ENCODE measurements at regions not wholly inside any gene's neighbourhood (a gene's known extent, or its start where the extent isn't known, plus 50 kb on each side); places are given as distances from the start of the nearest gene placed in this dataset.
"Not testable (repeated sequence)": the region's sequence is repeated elsewhere in the genome, so short reads cannot be mapped to it uniquely, and the experiment has no call there.

DNA sequence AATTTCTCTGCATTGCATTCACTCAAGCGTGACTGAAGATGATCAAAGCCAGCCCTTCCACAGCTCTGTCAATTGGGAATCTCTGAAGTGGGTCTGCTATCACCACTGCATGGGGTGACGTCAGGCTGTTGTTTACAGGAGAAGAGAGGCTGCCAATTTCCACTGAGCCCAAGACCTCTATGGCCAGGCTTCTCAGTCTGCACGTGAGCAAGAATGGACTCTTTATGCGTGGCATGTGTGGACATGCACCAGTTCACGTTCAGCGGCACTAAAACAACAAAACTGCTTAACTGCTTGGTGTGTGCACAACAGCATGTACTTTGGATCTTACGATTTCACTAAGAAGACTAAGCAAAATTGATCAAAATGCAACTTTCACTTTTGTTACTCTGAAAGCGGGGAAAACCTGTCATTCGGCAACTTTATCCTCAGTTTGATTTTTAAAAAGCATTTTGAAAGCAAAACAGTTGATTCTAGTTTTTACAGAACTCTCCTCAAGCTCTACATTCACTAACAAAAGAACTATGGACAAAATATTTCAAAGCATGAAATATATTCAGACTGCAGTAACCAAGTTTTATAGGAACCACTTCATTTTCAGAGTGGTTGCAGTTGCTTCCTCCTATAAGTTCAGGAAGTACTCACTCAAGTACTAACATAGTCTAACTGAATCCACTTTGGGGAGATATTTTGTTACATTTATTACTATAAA, 77.0 kb upstream of the SERTAD2 start:
- Histone ChIP-seq H3K4me3 (ENCODE audit: low read depth, low read length) (peak overlapping the region; percentile 28), H3K4me1 (ENCODE audit: insufficient read depth) (no peaks in the 10 kb centered on the region), H3K36me3 (ENCODE audit: insufficient read depth) (no peaks in the 10 kb centered on the region), H3K27ac (ENCODE audit: low read depth) (peak overlapping the region; percentile 59)
- DNase-seq (ENCODE audit: extremely low spot score), result no peak
- 9% methylated on average over 9 of the region's 9 CpGs for WGBS

DNA sequence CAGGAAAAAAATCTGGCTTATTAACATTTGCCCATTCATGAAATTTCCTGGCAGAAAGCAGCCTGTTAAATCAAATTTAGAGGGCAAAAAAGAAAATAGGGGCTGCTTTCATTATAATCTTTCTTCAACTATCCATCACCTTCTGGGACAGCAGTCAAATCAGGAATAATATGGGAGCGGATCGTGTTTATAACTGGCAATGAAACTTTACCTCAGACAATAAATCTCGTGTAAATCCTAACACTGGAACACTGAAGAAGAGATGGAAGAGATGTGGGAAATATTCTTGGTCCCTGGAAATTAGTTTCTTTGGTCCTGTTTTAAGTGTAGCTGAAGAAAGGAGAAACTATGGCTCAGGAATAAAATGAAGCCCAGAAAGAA, 77.5 kb upstream of the SERTAD2 start:
- no peak overlapping the region for H3K4me3 ChIP-seq (ENCODE audit: low read depth, low read length)
- H3K36me3 ChIP-seq (ENCODE audit: insufficient read depth), result no peaks in the 10 kb centered on the region
- WGBS, result 18% methylated on average over 3 of the region's 3 CpGs
- H3K4me1 ChIP-seq (ENCODE audit: insufficient read depth), result no peaks in the 10 kb centered on the region
- no peak for DNase-seq (ENCODE audit: extremely low spot score)
- H3K27ac ChIP-seq (ENCODE audit: low read depth), result peak overlapping the region; percentile 67

- no peak overlapping the region for H3K27ac ChIP-seq (ENCODE audit: low read depth)
- no peaks in the 10 kb centered on the region for H3K4me1 ChIP-seq (ENCODE audit: insufficient read depth)
- no peaks in the 10 kb centered on the region for H3K36me3 ChIP-seq (ENCODE audit: insufficient read depth)
- no peak overlapping the region for H3K4me3 ChIP-seq (ENCODE audit: low read depth, low read length)
- DNase-seq (ENCODE audit: extremely low spot score), result no peak
- 66% methylated on average over 5 of the region's 5 CpGs for WGBS
These were observed 78.0 kb upstream of the SERTAD2 start for GRCh38 chr2:64731746-64732145.

GRCh38 chr2:64732146-64732545, 78.4 kb upstream of the SERTAD2 start:
- no peaks in the 10 kb centered on the region for H3K36me3 ChIP-seq (ENCODE audit: insufficient read depth)
- WGBS, result 78% methylated on average over 4 of the region's 4 CpGs
- DNase-seq (ENCODE audit: extremely low spot score), result no peak
- H3K4me1 ChIP-seq (ENCODE audit: insufficient read depth), result no peaks in the 10 kb centered on the region
- H3K4me3 ChIP-seq (ENCODE audit: low read depth, low read length), result no peak overlapping the region
- no peak overlapping the region for H3K27ac ChIP-seq (ENCODE audit: low read depth)

- Histone ChIP-seq H3K27ac (ENCODE audit: low read depth) (no peak overlapping the region), H3K4me1 (ENCODE audit: insufficient read depth) (no peaks in the 10 kb centered on the region), H3K4me3 (ENCODE audit: low read depth, low read length) (no peak overlapping the region), H3K36me3 (ENCODE audit: insufficient read depth) (no peaks in the 10 kb centered on the region)
- no peak for DNase-seq (ENCODE audit: extremely low spot score)
- 82% methylated on average over 2 of the region's 2 CpGs for whole genome bisulfite sequencing
These were observed 81.8 kb upstream of the SERTAD2 start for GRCh38 chr2:64735504-64735903.

DNA sequence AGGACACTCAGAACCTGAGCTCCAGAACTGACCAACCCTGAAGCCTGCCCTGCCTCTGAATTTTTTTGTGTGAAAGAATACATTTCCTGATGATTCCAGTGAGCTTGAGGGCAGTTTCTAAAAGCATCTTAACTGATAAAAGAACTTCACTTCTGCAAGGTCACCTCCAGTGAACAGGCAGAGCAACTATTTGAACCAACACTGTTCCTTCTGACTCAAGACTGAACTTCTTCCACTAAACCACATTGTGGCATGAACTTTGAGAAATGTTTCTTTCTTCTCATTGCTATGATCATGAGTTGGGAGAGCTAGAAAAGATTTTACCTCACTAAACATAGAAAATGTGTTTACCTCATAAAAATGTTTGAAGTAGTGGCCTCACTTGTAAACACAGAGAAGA, 83.8 kb upstream of the SERTAD2 start:
- no peak for DNase-seq (ENCODE audit: extremely low spot score)

DNA sequence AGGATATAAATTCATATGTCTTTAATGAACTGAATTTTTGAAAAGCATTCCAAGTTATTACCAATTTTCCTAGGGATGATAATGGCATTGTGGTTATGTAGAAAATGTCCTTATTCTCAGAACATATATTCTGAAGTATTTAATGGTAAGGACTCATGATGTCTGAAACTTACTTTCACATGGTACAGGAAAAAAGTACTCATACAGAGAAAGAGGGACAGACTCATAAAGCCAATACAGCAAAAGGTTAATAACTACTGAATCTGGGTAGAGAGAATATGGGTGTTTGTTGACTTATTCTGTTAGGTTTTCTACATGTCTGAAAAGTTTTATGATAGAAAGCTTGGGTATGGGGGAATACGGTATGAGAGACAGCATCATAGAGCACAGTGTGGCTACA, 84.3 kb upstream of the SERTAD2 start:
- DNase-seq (ENCODE audit: extremely low spot score), result no peak
- H3K4me1 ChIP-seq (ENCODE audit: insufficient read depth), result no peaks in the 10 kb centered on the region
- WGBS, result 95% methylated on average over 1 of the region's 1 CpG
- H3K27ac ChIP-seq (ENCODE audit: low read depth), result no peak overlapping the region
- no peak overlapping the region for H3K4me3 ChIP-seq (ENCODE audit: low read depth, low read length)
- H3K36me3 ChIP-seq (ENCODE audit: insufficient read depth), result no peaks in the 10 kb centered on the region

More for the DNA sequence above, 83.8 kb upstream of the SERTAD2 start:
- no peak overlapping the region for H3K4me3 ChIP-seq (ENCODE audit: low read depth, low read length)
- H3K36me3 ChIP-seq (ENCODE audit: insufficient read depth), result no peaks in the 10 kb centered on the region
- no peaks in the 10 kb centered on the region for H3K4me1 ChIP-seq (ENCODE audit: insufficient read depth)
- no peak overlapping the region for H3K27ac ChIP-seq (ENCODE audit: low read depth)

GRCh38 chr2:64742678-64743077, 89.0 kb upstream of the SERTAD2 start:
- Histone ChIP-seq H3K4me1 (ENCODE audit: insufficient read depth) (no peaks in the 10 kb centered on the region), H3K36me3 (ENCODE audit: insufficient read depth) (no peaks in the 10 kb centered on the region), H3K27ac (ENCODE audit: low read depth) (no peak overlapping the region), H3K4me3 (ENCODE audit: low read depth, low read length) (no peak overlapping the region)
- WGBS, result 88% methylated on average over 1 of the region's 1 CpG
- no peak for DNase-seq (ENCODE audit: extremely low spot score)

GRCh38 chr2:64743739-64744330, 90.1 kb upstream of the SERTAD2 start:
- WGBS, result 85% methylated on average over 2 of the region's 2 CpGs
- DNase-seq (ENCODE audit: extremely low spot score), result no peak
- Histone ChIP-seq H3K4me1 (ENCODE audit: insufficient read depth) (no peaks in the 10 kb centered on the region), H3K36me3 (ENCODE audit: insufficient read depth) (no peaks in the 10 kb centered on the region), H3K27ac (ENCODE audit: low read depth) (no peak overlapping the region), H3K4me3 (ENCODE audit: low read depth, low read length) (no peak overlapping the region)

GRCh38 chr2:64745562-64745961, 91.8 kb upstream of the SERTAD2 start:
- no peak overlapping the region for H3K4me3 ChIP-seq (ENCODE audit: low read depth, low read length)
- no peak for DNase-seq (ENCODE audit: extremely low spot score)
- no peaks in the 10 kb centered on the region for H3K4me1 ChIP-seq (ENCODE audit: insufficient read depth)
- H3K27ac ChIP-seq (ENCODE audit: low read depth), result no peak overlapping the region
- 81% methylated on average over 2 of the region's 2 CpGs for WGBS
- no peaks in the 10 kb centered on the region for H3K36me3 ChIP-seq (ENCODE audit: insufficient read depth)

DNA sequence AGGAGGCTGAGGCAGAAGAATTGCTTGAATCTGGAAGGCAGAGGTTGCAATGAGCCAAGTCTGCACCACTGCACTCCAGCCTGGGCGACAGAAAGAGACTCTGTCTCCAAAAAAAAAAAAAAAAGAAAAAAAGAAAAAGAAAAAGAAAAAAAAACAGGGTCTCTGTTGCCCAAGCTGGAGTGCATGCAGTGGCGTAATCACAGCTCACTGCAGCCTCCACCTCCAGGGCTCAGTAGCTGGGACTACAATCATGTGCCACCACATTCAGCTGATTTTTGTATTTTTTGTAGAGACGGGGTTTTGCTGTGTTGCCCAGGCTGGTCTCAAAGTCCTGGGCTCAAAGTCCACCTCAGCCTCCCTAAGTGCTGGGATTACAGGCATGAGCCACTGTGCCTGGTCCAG, 94.0 kb upstream of the SERTAD2 start:
- DNase-seq (ENCODE audit: extremely low spot score); H3K4me1 ChIP-seq (ENCODE audit: insufficient read depth); H3K36me3 ChIP-seq (ENCODE audit: insufficient read depth); H3K27ac ChIP-seq (ENCODE audit: low read depth); H3K4me3 ChIP-seq (ENCODE audit: low read depth, low read length): not testable (repeated sequence)
- WGBS, result 93% methylated on average over 3 of the region's 3 CpGs

GRCh38 chr2:64748147-64748546, 94.4 kb upstream of the SERTAD2 start:
- Histone ChIP-seq H3K36me3 (ENCODE audit: insufficient read depth) (no peaks in the 10 kb centered on the region), H3K27ac (ENCODE audit: low read depth) (no peak overlapping the region), H3K4me3 (ENCODE audit: low read depth, low read length) (no peak overlapping the region), H3K4me1 (ENCODE audit: insufficient read depth) (no peaks in the 10 kb centered on the region)
- DNase-seq (ENCODE audit: extremely low spot score), result no peak
- 96% methylated on average over 3 of the region's 3 CpGs for WGBS

- no peaks in the 10 kb centered on the region for H3K4me1 ChIP-seq (ENCODE audit: insufficient read depth)
- no peak overlapping the region for H3K4me3 ChIP-seq (ENCODE audit: low read depth, low read length)
- no peaks in the 10 kb centered on the region for H3K36me3 ChIP-seq (ENCODE audit: insufficient read depth)
- no peak overlapping the region for H3K27ac ChIP-seq (ENCODE audit: low read depth)
- no peak for DNase-seq (ENCODE audit: extremely low spot score)
- 62% methylated on average over 2 of the region's 2 CpGs for WGBS
These were observed 94.8 kb upstream of the SERTAD2 start for GRCh38 chr2:64748561-64748960.

DNA sequence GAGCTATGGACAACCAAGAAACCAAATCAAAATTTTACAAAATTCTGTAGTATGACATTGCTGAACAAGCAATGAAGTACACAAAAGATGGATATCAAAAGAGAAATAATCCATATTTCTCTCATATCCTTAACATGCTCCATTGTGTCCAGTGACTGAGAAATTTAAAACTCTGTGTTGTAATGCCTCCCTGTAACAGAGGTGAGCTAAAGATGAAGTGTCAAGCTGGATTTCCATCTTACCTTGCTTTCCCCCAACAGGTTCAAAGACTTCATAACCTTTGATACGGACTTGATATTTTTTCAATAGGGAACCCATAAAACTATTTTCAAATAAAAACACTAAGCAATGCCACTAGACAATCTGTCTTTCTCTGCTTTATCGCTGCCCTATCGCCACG, 95.7 kb upstream of the SERTAD2 start:
- Histone ChIP-seq H3K36me3 (ENCODE audit: insufficient read depth) (no peaks in the 10 kb centered on the region), H3K4me3 (ENCODE audit: low read depth, low read length) (peak overlapping the region; percentile 71), H3K4me1 (ENCODE audit: insufficient read depth) (no peaks in the 10 kb centered on the region), H3K27ac (ENCODE audit: low read depth) (peak overlapping the region; percentile 93)
- DNase-seq (ENCODE audit: extremely low spot score), result no peak
- WGBS, result 33% methylated on average over 4 of the region's 4 CpGs
